Neural cell (in vitro differentiated cells): ENCODE measurements at regions not wholly inside any gene's neighbourhood (a gene's known extent, or its start where the extent isn't known, plus 50 kb on each side); places are given as distances from the start of the nearest gene placed in this dataset.

Experiments
- EZH2 ChIP-seq: fragments of 200-600, 300-800 bp; shearing (Covaris generic), sonication (generic); IDR thresholded peaks from 2 replicates; pipeline ENCODE4 v1.6.1; 2014; ENCODE audit warnings: antibody characterized with exemption, low read length, borderline replicate concordance, mild to moderate bottlenecking; ENCODE audit not compliant: insufficient read depth, poor library complexity, severe bottlenecking
- TF ChIP-seq, protein P1 (sequence below): fragments of 450-650 bp; IDR thresholded peaks from 2 replicates; pipeline ENCODE4 v1.5.1; 2014; ENCODE audit warnings: antibody characterized with exemption, mild to moderate bottlenecking, moderate library complexity; ENCODE audit not compliant: poor library complexity, severe bottlenecking

DNA sequence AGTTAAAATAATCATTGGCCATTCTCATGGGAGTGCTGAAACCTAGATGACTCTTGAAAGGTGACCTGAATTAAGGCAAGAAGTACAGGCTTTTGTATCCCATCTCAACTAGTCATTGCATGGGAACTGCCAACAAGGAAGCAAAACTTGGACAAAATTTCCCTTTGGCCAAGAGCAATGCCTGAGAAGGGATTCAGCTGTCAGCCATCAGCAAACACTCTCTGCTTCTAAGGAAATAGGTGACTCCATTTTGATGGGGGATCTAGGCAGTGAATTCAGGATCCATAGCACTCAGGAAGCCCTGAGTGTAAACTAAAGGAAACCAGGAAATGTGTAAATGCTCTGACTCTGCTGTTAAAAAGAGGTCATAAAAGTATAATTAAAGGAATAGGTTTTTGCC is 221.5 kb upstream of the TMEM229A start:
- TF ChIP-seq EZH2, result no peak
- TF ChIP-seq, protein P1, sequence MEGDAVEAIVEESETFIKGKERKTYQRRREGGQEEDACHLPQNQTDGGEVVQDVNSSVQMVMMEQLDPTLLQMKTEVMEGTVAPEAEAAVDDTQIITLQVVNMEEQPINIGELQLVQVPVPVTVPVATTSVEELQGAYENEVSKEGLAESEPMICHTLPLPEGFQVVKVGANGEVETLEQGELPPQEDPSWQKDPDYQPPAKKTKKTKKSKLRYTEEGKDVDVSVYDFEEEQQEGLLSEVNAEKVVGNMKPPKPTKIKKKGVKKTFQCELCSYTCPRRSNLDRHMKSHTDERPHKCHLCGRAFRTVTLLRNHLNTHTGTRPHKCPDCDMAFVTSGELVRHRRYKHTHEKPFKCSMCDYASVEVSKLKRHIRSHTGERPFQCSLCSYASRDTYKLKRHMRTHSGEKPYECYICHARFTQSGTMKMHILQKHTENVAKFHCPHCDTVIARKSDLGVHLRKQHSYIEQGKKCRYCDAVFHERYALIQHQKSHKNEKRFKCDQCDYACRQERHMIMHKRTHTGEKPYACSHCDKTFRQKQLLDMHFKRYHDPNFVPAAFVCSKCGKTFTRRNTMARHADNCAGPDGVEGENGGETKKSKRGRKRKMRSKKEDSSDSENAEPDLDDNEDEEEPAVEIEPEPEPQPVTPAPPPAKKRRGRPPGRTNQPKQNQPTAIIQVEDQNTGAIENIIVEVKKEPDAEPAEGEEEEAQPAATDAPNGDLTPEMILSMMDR, result no peak
